AG10803 (cell line): ENCODE measurements at regions not wholly inside any gene's neighbourhood (a gene's known extent, or its start where the extent isn't known, plus 50 kb on each side); places are given as distances from the start of the nearest gene placed in this dataset.

Experiments used
- DNase-seq: peaks from one replicate; pipeline ENCODE4 v3.0.0; 2010; ENCODE audit warnings: low read depth
- H3K4me3 ChIP-seq: 2 replicates; pipeline ENCODE4 v1.5.1; 2011; ENCODE audit warnings: mild to moderate bottlenecking, low read length, control low read depth
- TF ChIP-seq, protein P1 (sequence below): conservative IDR thresholded peaks from 2 replicates; pipeline ENCODE4 v1.5.1; 2011; ENCODE audit warnings: mild to moderate bottlenecking, low read length, control low read depth, inconsistent platforms

DNA sequence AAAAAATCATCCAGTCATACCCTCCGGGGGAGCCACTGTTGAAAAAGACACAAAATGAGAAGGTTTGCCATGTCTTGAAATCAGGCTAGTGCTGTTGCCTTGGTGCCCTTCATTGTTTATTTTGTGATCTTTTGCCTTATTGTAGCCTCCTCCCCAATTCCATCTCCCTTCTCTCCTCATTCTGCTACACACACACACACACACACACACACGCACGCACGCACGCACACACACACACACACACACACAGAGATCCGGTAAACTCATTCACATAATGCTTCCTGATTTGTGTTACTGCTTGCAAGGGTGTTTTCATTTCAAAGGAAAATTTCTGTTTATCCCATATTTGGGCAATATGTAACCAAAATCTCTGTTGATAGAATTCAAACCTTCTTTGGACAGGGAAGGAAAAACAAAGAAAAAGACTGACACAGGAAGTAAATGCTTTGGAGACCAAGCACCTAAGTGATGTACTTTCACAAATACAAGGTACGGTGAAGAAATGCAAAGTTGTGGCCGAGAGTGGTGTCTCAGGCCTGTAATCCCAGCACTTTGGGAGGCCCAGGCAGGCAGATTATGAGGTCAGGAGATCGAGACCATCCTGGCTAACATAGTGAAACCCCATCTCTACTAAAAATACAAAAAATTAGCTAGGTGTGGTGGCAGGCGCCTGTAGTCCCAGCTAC, 141.1 kb upstream of the CDK13 start:
- no peak for DNase-seq
- TF ChIP-seq, protein P1, sequence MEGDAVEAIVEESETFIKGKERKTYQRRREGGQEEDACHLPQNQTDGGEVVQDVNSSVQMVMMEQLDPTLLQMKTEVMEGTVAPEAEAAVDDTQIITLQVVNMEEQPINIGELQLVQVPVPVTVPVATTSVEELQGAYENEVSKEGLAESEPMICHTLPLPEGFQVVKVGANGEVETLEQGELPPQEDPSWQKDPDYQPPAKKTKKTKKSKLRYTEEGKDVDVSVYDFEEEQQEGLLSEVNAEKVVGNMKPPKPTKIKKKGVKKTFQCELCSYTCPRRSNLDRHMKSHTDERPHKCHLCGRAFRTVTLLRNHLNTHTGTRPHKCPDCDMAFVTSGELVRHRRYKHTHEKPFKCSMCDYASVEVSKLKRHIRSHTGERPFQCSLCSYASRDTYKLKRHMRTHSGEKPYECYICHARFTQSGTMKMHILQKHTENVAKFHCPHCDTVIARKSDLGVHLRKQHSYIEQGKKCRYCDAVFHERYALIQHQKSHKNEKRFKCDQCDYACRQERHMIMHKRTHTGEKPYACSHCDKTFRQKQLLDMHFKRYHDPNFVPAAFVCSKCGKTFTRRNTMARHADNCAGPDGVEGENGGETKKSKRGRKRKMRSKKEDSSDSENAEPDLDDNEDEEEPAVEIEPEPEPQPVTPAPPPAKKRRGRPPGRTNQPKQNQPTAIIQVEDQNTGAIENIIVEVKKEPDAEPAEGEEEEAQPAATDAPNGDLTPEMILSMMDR = no peak
- no peak overlapping the region for H3K4me3 ChIP-seq

DNA sequence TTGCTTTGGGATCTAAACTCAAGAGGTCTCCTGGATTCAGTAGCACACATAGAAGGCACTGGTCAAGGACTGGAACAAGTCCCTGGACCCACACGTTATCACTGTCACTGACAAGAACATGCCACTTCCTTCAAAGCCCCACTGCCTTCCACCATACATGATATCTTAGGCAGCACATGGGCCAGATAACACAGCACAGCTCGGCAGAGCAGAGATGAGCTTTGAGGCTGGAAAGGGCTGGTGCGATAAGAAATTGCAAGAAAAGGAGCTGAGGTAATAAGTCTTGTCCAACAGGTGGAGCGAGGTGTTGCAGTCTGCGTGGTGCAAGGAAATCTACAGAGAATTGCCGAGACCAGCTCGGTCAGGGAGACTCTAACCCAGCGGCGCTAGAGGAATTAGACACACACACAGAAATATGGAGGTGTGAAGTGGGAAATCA, 139.8 kb upstream of the CDK13 start:
- no peak for DNase-seq

GRCh38 chr7:39810710-39811109, 139.3 kb upstream of the CDK13 start:
- no peak overlapping the region for H3K4me3 ChIP-seq
- TF ChIP-seq, protein P1 = no peak
- no peak for DNase-seq

More for the DNA sequence above, 139.8 kb upstream of the CDK13 start:
- TF ChIP-seq, protein P1 = no peak
- H3K4me3 ChIP-seq = no peak overlapping the region

- H3K4me3 ChIP-seq = no peak overlapping the region
- TF ChIP-seq, protein P1 = no peak
These were observed 138.9 kb upstream of the CDK13 start for GRCh38 chr7:39811161-39811614.

GRCh38 chr7:39816462-39817060, 133.5 kb upstream of the CDK13 start:
- DNase-seq = no peak
- no peak overlapping the region for H3K4me3 ChIP-seq
- TF ChIP-seq, protein P1 = no peak

More at GRCh38 chr7:39811161-39811614, 138.9 kb upstream of the CDK13 start:
- DNase-seq = peak; percentile 40

DNA sequence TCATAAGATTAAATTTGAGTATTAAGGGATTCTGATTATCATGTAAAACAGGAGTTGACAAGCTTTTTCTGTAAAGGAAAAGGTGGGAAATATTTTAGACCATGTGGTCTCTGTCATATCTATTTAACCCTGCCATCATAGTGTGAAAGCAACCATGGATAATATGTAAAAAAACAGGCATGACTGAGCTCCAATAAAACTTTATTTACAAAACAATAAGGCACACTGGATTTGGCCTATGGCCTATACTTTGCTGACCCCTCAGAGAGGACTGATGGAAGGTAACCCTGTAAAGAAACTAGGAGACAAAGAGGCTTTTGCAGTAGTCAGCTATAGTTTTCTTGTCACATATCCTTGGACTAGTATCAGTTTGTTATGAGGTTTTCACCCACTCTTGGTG, 130.5 kb upstream of the CDK13 start:
- DNase-seq = no peak
- TF ChIP-seq, protein P1 = no peak
- H3K4me3 ChIP-seq = no peak overlapping the region

GRCh38 chr7:39824456-39825200, 125.4 kb upstream of the CDK13 start:
- TF ChIP-seq, protein P1 = no peak
- no peak overlapping the region for H3K4me3 ChIP-seq
- DNase-seq = no peak
